ENCODE measurements at regions not wholly inside any gene's neighbourhood (a gene's known extent, or its start where the extent isn't known, plus 50 kb on each side); places are given as distances from the start of the nearest gene placed in this dataset.

GRCh38 chr10:117442521-117442920 lies 67.3 kb upstream of the PDZD8 start:
- Histone ChIP-seq H3K27me3 (ENCODE audit: control insufficient read depth, insufficient read depth, low read length) (no peaks in the 10 kb centered on the region), H3K4me3 (ENCODE audit: low read depth, low read length) (no peak overlapping the region), H3K4me2 (ENCODE audit: low read length) (no peak overlapping the region), H3K9me3 (ENCODE audit: control insufficient read depth, low read length) (no peaks in the 10 kb centered on the region), H3K9ac (no peak overlapping the region), H2AFZ (peak overlapping the region; percentile 77), H3K4me1 (peaks cover 4% of the 10 kb centered on the region), H3K79me2 (no peaks in the 10 kb centered on the region), H3K36me3 (ENCODE audit: control insufficient read depth, insufficient read depth, low read length) (no peaks in the 10 kb centered on the region), H3K27ac (no peak overlapping the region)
- TF ChIP-seq CTCF (IDR thresholded peaks at IDR 0.05): no peak

GRCh38 chr10:117441812-117442443 lies 66.7 kb upstream of the PDZD8 start:
- H3K4me2 ChIP-seq (ENCODE audit: low read length): no peak overlapping the region
- H3K9ac ChIP-seq: no peak overlapping the region
- H3K4me1 ChIP-seq: peaks cover 4% of the 10 kb centered on the region
- no peak overlapping the region for H2AFZ ChIP-seq
- H3K9me3 ChIP-seq (ENCODE audit: control insufficient read depth, low read length): no peaks in the 10 kb centered on the region
- no peaks in the 10 kb centered on the region for H3K79me2 ChIP-seq
- H3K27ac ChIP-seq: no peak overlapping the region
- H3K4me3 ChIP-seq (ENCODE audit: low read depth, low read length): no peak overlapping the region
- H3K36me3 ChIP-seq (ENCODE audit: control insufficient read depth, insufficient read depth, low read length): no peaks in the 10 kb centered on the region
- H3K27me3 ChIP-seq (ENCODE audit: control insufficient read depth, insufficient read depth, low read length): no peaks in the 10 kb centered on the region
- no peak for TF ChIP-seq CTCF (IDR thresholded peaks at IDR 0.05)

- Histone ChIP-seq H3K4me1 (peaks cover 4% of the 10 kb centered on the region), H3K27me3 (ENCODE audit: control insufficient read depth, insufficient read depth, low read length) (no peaks in the 10 kb centered on the region), H3K79me2 (no peaks in the 10 kb centered on the region), H3K4me2 (ENCODE audit: low read length) (no peak overlapping the region), H2AFZ (no peak overlapping the region), H3K36me3 (ENCODE audit: control insufficient read depth, insufficient read depth, low read length) (no peaks in the 10 kb centered on the region), H3K4me3 (ENCODE audit: low read depth, low read length) (no peak overlapping the region), H3K27ac (no peak overlapping the region), H3K9ac (no peak overlapping the region), H3K9me3 (ENCODE audit: control insufficient read depth, low read length) (no peaks in the 10 kb centered on the region)
- no peak for TF ChIP-seq CTCF (IDR thresholded peaks at IDR 0.05)
These were observed 66.1 kb upstream of the PDZD8 start for GRCh38 chr10:117441361-117441760.

GRCh38 chr10:117439243-117439912 lies 64.1 kb upstream of the PDZD8 start:
- H3K27me3 ChIP-seq (ENCODE audit: control insufficient read depth, insufficient read depth, low read length): no peaks in the 10 kb centered on the region
- no peak overlapping the region for H3K9ac ChIP-seq
- no peak overlapping the region for H3K4me3 ChIP-seq (ENCODE audit: low read depth, low read length)
- no peaks in the 10 kb centered on the region for H3K9me3 ChIP-seq (ENCODE audit: control insufficient read depth, low read length)
- H3K79me2 ChIP-seq: no peaks in the 10 kb centered on the region
- no peak overlapping the region for H2AFZ ChIP-seq
- no peak overlapping the region for H3K27ac ChIP-seq
- H3K4me1 ChIP-seq: peaks cover 4% of the 10 kb centered on the region
- no peak overlapping the region for H3K4me2 ChIP-seq (ENCODE audit: low read length)
- H3K36me3 ChIP-seq (ENCODE audit: control insufficient read depth, insufficient read depth, low read length): no peaks in the 10 kb centered on the region
- no peak for TF ChIP-seq CTCF (IDR thresholded peaks at IDR 0.05)

GRCh38 chr10:117432866-117433265 lies 57.6 kb upstream of the PDZD8 start:
- Histone ChIP-seq H3K4me3 (ENCODE audit: low read depth, low read length) (no peak overlapping the region), H3K27me3 (ENCODE audit: control insufficient read depth, insufficient read depth, low read length) (no peaks in the 10 kb centered on the region), H3K79me2 (no peaks in the 10 kb centered on the region), H3K27ac (no peak overlapping the region), H2AFZ (no peak overlapping the region), H3K4me2 (ENCODE audit: low read length) (no peak overlapping the region), H3K4me1 (no peaks in the 10 kb centered on the region), H3K36me3 (ENCODE audit: control insufficient read depth, insufficient read depth, low read length) (no peaks in the 10 kb centered on the region), H3K9me3 (ENCODE audit: control insufficient read depth, low read length) (no peaks in the 10 kb centered on the region), H3K9ac (no peak overlapping the region)
- TF ChIP-seq CTCF (IDR thresholded peaks at IDR 0.05): no peak

Data from parathyroid adenoma (tissue), 2 donors.